ENCODE measurements at regions not wholly inside any gene's neighbourhood (a gene's known extent, or its start where the extent isn't known, plus 50 kb on each side); places are given as distances from the start of the nearest gene placed in this dataset.

GRCh38 chr3:99322551-99322950 is 315.8 kb upstream of the COL8A1 start:
- Mint-ChIP-seq H3K9me3 (ENCODE audit: unreplicated experiment) (no peaks in the 10 kb centered on the region), H3K4me3 (ENCODE audit: unreplicated experiment) (no peak overlapping the region), H3K27ac (ENCODE audit: unreplicated experiment) (no peak overlapping the region), H3K4me1 (ENCODE audit: low read depth, unreplicated experiment) (peaks cover 26% of the 10 kb centered on the region), H3K36me3 (ENCODE audit: low read depth, unreplicated experiment) (no peaks in the 10 kb centered on the region), H3K27me3 (ENCODE audit: low read depth, unreplicated experiment) (no peaks in the 10 kb centered on the region)
- no peak overlapping the region for H3K27ac ChIP-seq (ENCODE audit: low read depth, low read length)
- H3K27me3 ChIP-seq (ENCODE audit: insufficient read depth, low read length) = no peaks in the 10 kb centered on the region
- H3K36me3 ChIP-seq (ENCODE audit: insufficient read depth, low read length) = no peaks in the 10 kb centered on the region
- no peak overlapping the region for H3K4me2 ChIP-seq (ENCODE audit: low read length)
- no peak overlapping the region for H3K9ac ChIP-seq (ENCODE audit: low read length)
- H2AFZ ChIP-seq (ENCODE audit: low read depth, low read length) = no peak overlapping the region
- FAIRE-seq (no peak), DNase-seq (ENCODE audit: low read depth) (no peak)
- TF ChIP-seq EZH2 (IDR thresholded peaks at IDR 0.05; ENCODE audit: insufficient read depth, low read length) (no peak), CTCF (IDR thresholded peaks at IDR 0.05; ENCODE audit: insufficient read depth, low read depth, low read length) (no peak)
- no peaks in the 10 kb centered on the region for H3K9me3 ChIP-seq (ENCODE audit: insufficient read depth, low read depth, low read length)
- H3K4me3 ChIP-seq (ENCODE audit: insufficient read depth, low read depth, low read length) = no peak overlapping the region
- H3K79me2 ChIP-seq (ENCODE audit: insufficient read depth, low read length) = no peaks in the 10 kb centered on the region
- H4K20me1 ChIP-seq (ENCODE audit: insufficient read depth, low read length) = no peaks in the 10 kb centered on the region
- peaks cover 16% of the 10 kb centered on the region for H3K4me1 ChIP-seq (ENCODE audit: insufficient read depth, low read length)

- no peaks in the 10 kb centered on the region for H3K79me2 ChIP-seq (ENCODE audit: insufficient read depth, low read length)
- H3K4me3 ChIP-seq (ENCODE audit: insufficient read depth, low read depth, low read length) = no peak overlapping the region
- Mint-ChIP-seq H3K27me3 (ENCODE audit: low read depth, unreplicated experiment) (no peaks in the 10 kb centered on the region), H3K4me1 (ENCODE audit: low read depth, unreplicated experiment) (peaks cover 26% of the 10 kb centered on the region), H3K36me3 (ENCODE audit: low read depth, unreplicated experiment) (no peaks in the 10 kb centered on the region), H3K4me3 (ENCODE audit: unreplicated experiment) (no peak overlapping the region), H3K9me3 (ENCODE audit: unreplicated experiment) (no peaks in the 10 kb centered on the region), H3K27ac (ENCODE audit: unreplicated experiment) (no peak overlapping the region)
- peaks cover 16% of the 10 kb centered on the region for H3K4me1 ChIP-seq (ENCODE audit: insufficient read depth, low read length)
- no peaks in the 10 kb centered on the region for H4K20me1 ChIP-seq (ENCODE audit: insufficient read depth, low read length)
- H3K4me2 ChIP-seq (ENCODE audit: low read length) = no peak overlapping the region
- FAIRE-seq (no peak), DNase-seq (ENCODE audit: low read depth) (no peak)
- H3K27me3 ChIP-seq (ENCODE audit: insufficient read depth, low read length) = no peaks in the 10 kb centered on the region
- H3K9ac ChIP-seq (ENCODE audit: low read length) = no peak overlapping the region
- no peak overlapping the region for H3K27ac ChIP-seq (ENCODE audit: low read depth, low read length)
- H3K9me3 ChIP-seq (ENCODE audit: insufficient read depth, low read depth, low read length) = no peaks in the 10 kb centered on the region
- no peak for TF ChIP-seq CTCF (IDR thresholded peaks at IDR 0.05; ENCODE audit: insufficient read depth, low read depth, low read length)
- no peak for TF ChIP-seq EZH2 (IDR thresholded peaks at IDR 0.05; ENCODE audit: insufficient read depth, low read length)
- H2AFZ ChIP-seq (ENCODE audit: low read depth, low read length) = no peak overlapping the region
- H3K36me3 ChIP-seq (ENCODE audit: insufficient read depth, low read length) = no peaks in the 10 kb centered on the region
Measured at GRCh38 chr3:99321261-99321660, 317.1 kb upstream of the COL8A1 start.

- peak; percentile 93 for DNase-seq (ENCODE audit: low read depth)
- Mint-ChIP-seq H3K9me3 (ENCODE audit: unreplicated experiment) (no peaks in the 10 kb centered on the region), H3K4me1 (ENCODE audit: low read depth, unreplicated experiment) (peaks cover 22% of the 10 kb centered on the region), H3K27ac (ENCODE audit: unreplicated experiment) (peak overlapping the region; percentile 79), H3K27me3 (ENCODE audit: low read depth, unreplicated experiment) (no peaks in the 10 kb centered on the region), H3K36me3 (ENCODE audit: low read depth, unreplicated experiment) (no peaks in the 10 kb centered on the region), H3K4me3 (ENCODE audit: unreplicated experiment) (no peak overlapping the region)
- no peaks in the 10 kb centered on the region for H3K27me3 ChIP-seq (ENCODE audit: insufficient read depth, low read length)
- H3K9me3 ChIP-seq (ENCODE audit: insufficient read depth, low read depth, low read length) = no peaks in the 10 kb centered on the region
- H2AFZ ChIP-seq (ENCODE audit: low read depth, low read length) = no peak overlapping the region
- H3K9ac ChIP-seq (ENCODE audit: low read length) = peak overlapping the region; percentile 5
- H3K36me3 ChIP-seq (ENCODE audit: insufficient read depth, low read length) = no peaks in the 10 kb centered on the region
- H3K79me2 ChIP-seq (ENCODE audit: insufficient read depth, low read length) = no peaks in the 10 kb centered on the region
- TF ChIP-seq EZH2 (IDR thresholded peaks at IDR 0.05; ENCODE audit: insufficient read depth, low read length) (no peak), CTCF (IDR thresholded peaks at IDR 0.05; ENCODE audit: insufficient read depth, low read depth, low read length) (no peak)
- peak overlapping the region; percentile 9 for H3K4me2 ChIP-seq (ENCODE audit: low read length)
- no peak overlapping the region for H3K4me3 ChIP-seq (ENCODE audit: insufficient read depth, low read depth, low read length)
- peaks cover 16% of the 10 kb centered on the region for H3K4me1 ChIP-seq (ENCODE audit: insufficient read depth, low read length)
- FAIRE-seq = peak; percentile 98
- H3K27ac ChIP-seq (ENCODE audit: low read depth, low read length) = peak overlapping the region; percentile 73
- H4K20me1 ChIP-seq (ENCODE audit: insufficient read depth, low read length) = no peaks in the 10 kb centered on the region
Measured at GRCh38 chr3:99319961-99320360, 318.4 kb upstream of the COL8A1 start.
